Common myeloid progenitor, CD34-positive (primary cell): ENCODE measurements at regions not wholly inside any gene's neighbourhood (a gene's known extent, or its start where the extent isn't known, plus 50 kb on each side); places are given as distances from the start of the nearest gene placed in this dataset.

ENCODE experiments used
- CTCF ChIA-PET: fragments of 350-600 bp; sonication (Branson Sonifier 250); formaldehyde crosslinking; loops from one replicate; lab custom pipeline; 2021; ENCODE audit warnings: antibody characterized with exemption; lab: Charles Lee
- POLR2A ChIA-PET: fragments of 350-600 bp; sonication (Branson Sonifier 250); formaldehyde crosslinking; loops from one replicate; lab custom pipeline; 2021; ENCODE audit warnings: antibody characterized with exemption; lab: Charles Lee
- DNase-seq, 3 donors: peaks; one replicate each; pipeline versions ENCODE4 v3.0.0 to v3.0.0-alpha.2; 2013
- H3K27ac ChIP-seq, 2 experiments: 1 replicate in 1 of 2; 2 replicates in 1 of 2; pipeline ENCODE4 v1.7.0; 2013; ENCODE audit warnings: inconsistent platforms in 2 of 2, low read length in 2 of 2, mild to moderate bottlenecking in 2 of 2, low read depth in 1 of 2, moderate library complexity in 1 of 2; ENCODE audit not compliant: severe bottlenecking in 2 of 2, insufficient read depth in 1 of 2, poor library complexity in 1 of 2
- H3K27me3 ChIP-seq, 5 experiments: replicated peaks in 2 of 5; 1 replicate in 3 of 5; 2 replicates in 2 of 5; pipeline versions ENCODE4 v1.6.1 to v1.7.0; 2013; ENCODE audit warnings: low read length in 4 of 5, mild to moderate bottlenecking in 2 of 5, moderate library complexity in 2 of 5, inconsistent platforms in 1 of 5; ENCODE audit not compliant: insufficient read depth in 5 of 5, control insufficient read depth in 4 of 5
- H3K36me3 ChIP-seq, 4 experiments: 1 replicate in 2 of 4; 2 replicates in 2 of 4; pipeline versions ENCODE4 v1.6.1 to v1.7.0; 2013; ENCODE audit warnings: low read length in 3 of 4, control low read depth in 1 of 4, mild to moderate bottlenecking in 1 of 4; ENCODE audit not compliant: control insufficient read depth in 4 of 4, insufficient read depth in 4 of 4
- H3K4me1 ChIP-seq, 4 experiments: 1 replicate in 3 of 4; 2 replicates in 1 of 4; pipeline versions ENCODE4 v1.6.1 to v1.7.1; 2013; ENCODE audit warnings: low read length in 3 of 4, mild to moderate bottlenecking in 3 of 4, control low read depth in 1 of 4, inconsistent platforms in 1 of 4, moderate library complexity in 1 of 4; ENCODE audit not compliant: control insufficient read depth in 4 of 4, insufficient read depth in 4 of 4; ENCODE audit errors: control extremely low read depth in 1 of 4
- H3K4me3 ChIP-seq, 7 experiments: 1 replicate in 4 of 7; 2 replicates in 3 of 7; pipeline versions ENCODE4 v1.5.1 to v1.7.0; 2013; ENCODE audit warnings: mild to moderate bottlenecking in 7 of 7, low read length in 6 of 7, moderate library complexity in 6 of 7, inconsistent platforms in 2 of 7, low read depth in 2 of 7, control low read depth in 1 of 7; ENCODE audit not compliant: insufficient read depth in 4 of 7, control insufficient read depth in 1 of 7; ENCODE audit errors: extremely low read depth in 1 of 7
- H3K9me3 ChIP-seq, 5 experiments: 1 replicate in 4 of 5; 2 replicates in 1 of 5; pipeline versions ENCODE4 v1.6.1 to v1.7.1; 2013; ENCODE audit warnings: low read length in 4 of 5, mild to moderate bottlenecking in 2 of 5, inconsistent platforms in 1 of 5, low read depth in 1 of 5, moderate library complexity in 1 of 5; ENCODE audit not compliant: control insufficient read depth in 4 of 5, insufficient read depth in 2 of 5; ENCODE audit errors: control extremely low read depth in 1 of 5
- WGBS: methylation state at CpG from one replicate; pipeline ENCODE4 v1.1.5; 2013; ENCODE audit not compliant: insufficient coverage; 5-methylcytosine and 5-hydroxymethylcytosine counted together

- POLR2A ChIA-PET = no interaction called here
- H3K27me3 ChIP-seq = no peaks in the 10 kb centered on the region
- 89% methylated on average over 20 of the region's 21 CpGs for WGBS
- H3K4me3 ChIP-seq = no peak overlapping the region
- no peaks in the 10 kb centered on the region for H3K4me1 ChIP-seq
- H3K36me3 ChIP-seq = no peaks in the 10 kb centered on the region
- H3K27ac ChIP-seq = no peak overlapping the region
- no peaks in the 10 kb centered on the region for H3K9me3 ChIP-seq
- CTCF ChIA-PET = no interaction called here
- DNase-seq = no peak
Observed at GRCh38 chr5:61744690-61745619, 412.9 kb downstream of the ZSWIM6 start.

- Histone ChIP-seq H3K9me3 (no peaks in the 10 kb centered on the region), H3K4me1 (no peaks in the 10 kb centered on the region), H3K4me3 (no peak overlapping the region), H3K27me3 (no peaks in the 10 kb centered on the region), H3K27ac (no peak overlapping the region), H3K36me3 (no peaks in the 10 kb centered on the region)
- WGBS = 100% methylated on average over 6 of the region's 7 CpGs
- POLR2A ChIA-PET = no interaction called here
- no peak for DNase-seq
- CTCF ChIA-PET = no interaction called here
Observed at GRCh38 chr5:61746831-61747575, 414.9 kb downstream of the ZSWIM6 start.

- Histone ChIP-seq H3K27me3 (no peaks in the 10 kb centered on the region), H3K4me3 (no peak overlapping the region), H3K4me1 (no peaks in the 10 kb centered on the region), H3K9me3 (no peaks in the 10 kb centered on the region), H3K27ac (no peak overlapping the region), H3K36me3 (no peaks in the 10 kb centered on the region)
- CTCF ChIA-PET = no interaction called here
- POLR2A ChIA-PET = no interaction called here
- WGBS = 99% methylated on average over 6 of the region's 7 CpGs
- no peak for DNase-seq
Observed at GRCh38 chr5:61748121-61748520, 416.1 kb downstream of the ZSWIM6 start.

GRCh38 chr5:61748651-61749050 lies 416.6 kb downstream of the ZSWIM6 start:
- CTCF ChIA-PET = no interaction called here
- Histone ChIP-seq H3K36me3 (no peaks in the 10 kb centered on the region), H3K27ac (no peak overlapping the region), H3K27me3 (no peaks in the 10 kb centered on the region), H3K9me3 (no peaks in the 10 kb centered on the region), H3K4me1 (no peaks in the 10 kb centered on the region), H3K4me3 (no peak overlapping the region)
- DNase-seq = no peak
- POLR2A ChIA-PET = no interaction called here
- no CpG with 5 or more reads among the region's 1 CpG for WGBS

- ChIA-PET POLR2A (no interaction called here), CTCF (no interaction called here)
- DNase-seq = peak in 1 of 3 donors; percentile 4
- Histone ChIP-seq H3K4me3 (no peak overlapping the region), H3K4me1 (peaks cover 0 to 4% (median 0%) of the 10 kb centered on the region in 4 experiments), H3K27ac (no peak overlapping the region), H3K27me3 (no peaks in the 10 kb centered on the region), H3K9me3 (no peaks in the 10 kb centered on the region), H3K36me3 (no peaks in the 10 kb centered on the region)
Observed at GRCh38 chr5:61752588-61752987, 420.5 kb downstream of the ZSWIM6 start.

GRCh38 chr5:61754792-61755191 lies 422.7 kb downstream of the ZSWIM6 start:
- ChIA-PET CTCF (no interaction called here), POLR2A (no interaction called here)
- Histone ChIP-seq H3K4me1 (peaks cover 0 to 4% (median 0%) of the 10 kb centered on the region in 4 experiments), H3K27ac (no peak overlapping the region), H3K27me3 (no peaks in the 10 kb centered on the region), H3K36me3 (no peaks in the 10 kb centered on the region), H3K4me3 (no peak overlapping the region), H3K9me3 (no peaks in the 10 kb centered on the region)
- DNase-seq = no peak
- WGBS = 100% methylated on average over 1 of the region's 1 CpG

- CTCF ChIA-PET = no interaction called here
- DNase-seq = no peak
- peaks cover 0 to 4% (median 0%) of the 10 kb centered on the region in 4 experiments for H3K4me1 ChIP-seq
- no peaks in the 10 kb centered on the region for H3K27me3 ChIP-seq
- POLR2A ChIA-PET = no interaction called here
- 100% methylated on average over 4 of the region's 4 CpGs for WGBS
- H3K9me3 ChIP-seq = no peaks in the 10 kb centered on the region
- no peak overlapping the region for H3K27ac ChIP-seq
- H3K36me3 ChIP-seq = no peaks in the 10 kb centered on the region
- H3K4me3 ChIP-seq = no peak overlapping the region
Observed at GRCh38 chr5:61755726-61756222, 423.7 kb downstream of the ZSWIM6 start.
